Activated naive CD4-positive, alpha-beta T cell treated with anti-CD3 and anti-CD28 coated beads for 36 hours (primary cell): ENCODE measurements at regions not wholly inside any gene's neighbourhood (a gene's known extent, or its start where the extent isn't known, plus 50 kb on each side); places are given as distances from the start of the nearest gene placed in this dataset.

Experiments used
- CTCF ChIA-PET: fragments of 350-600 bp; sonication (Branson Sonifier 250); formaldehyde crosslinking; loops from one replicate; lab custom pipeline; 2021; ENCODE audit warnings: antibody characterized with exemption; lab: Charles Lee
- DNase-seq: peaks from one replicate; pipeline ENCODE4 v3.0.0-alpha.2; 2020
- H3K27ac Mint-ChIP-seq: one replicate; pipeline ENCODE4 v1.8.0; 2021; ENCODE audit warnings: mild to moderate bottlenecking, mixed read lengths
- H3K27me3 Mint-ChIP-seq: one replicate; pipeline ENCODE4 v1.8.0; 2021; ENCODE audit warnings: low read depth, mixed read lengths
- H3K36me3 Mint-ChIP-seq: one replicate; pipeline ENCODE4 v1.8.0; 2021; ENCODE audit warnings: low read depth, mixed read lengths
- H3K4me1 Mint-ChIP-seq: one replicate; pipeline ENCODE4 v1.8.0; 2021; ENCODE audit warnings: low read depth, mixed read lengths
- H3K4me3 Mint-ChIP-seq: one replicate; pipeline ENCODE4 v1.8.0; 2021; ENCODE audit warnings: mild to moderate bottlenecking, moderate library complexity, mixed read lengths
- H3K9me3 Mint-ChIP-seq: one replicate; pipeline ENCODE4 v1.8.0; 2021; ENCODE audit warnings: mixed read lengths
- intact Hi-C: fragments of 100-400 bp; cut with micrococcal nuclease; formaldehyde crosslinking; loops from one replicate; pipeline ENCODE4 v1.15.1; 2023

DNA sequence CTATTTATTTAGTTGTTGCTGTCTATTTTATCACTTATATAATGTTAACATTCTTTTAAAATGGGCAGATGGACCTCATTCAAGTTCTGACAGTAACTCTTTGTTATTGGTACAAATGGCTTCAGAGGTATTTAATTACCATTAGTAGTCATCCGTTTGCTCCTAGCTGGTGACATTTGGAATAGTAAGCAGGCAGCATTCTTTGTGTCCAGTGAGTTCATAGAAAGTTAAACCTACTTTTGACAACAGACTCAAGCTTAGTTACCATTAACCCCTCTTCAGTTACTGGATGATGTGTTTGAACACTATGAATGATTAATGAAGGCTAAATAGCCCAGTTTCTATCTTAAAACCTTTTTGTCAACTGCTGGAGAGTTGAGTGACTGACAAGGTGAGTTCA lies 500.7 kb upstream of the ATP11B start:
- DNase-seq: no peak
- Mint-ChIP-seq H3K27me3 (no peaks in the 10 kb centered on the region), H3K9me3 (peaks cover 2% of the 10 kb centered on the region), H3K4me3 (no peak overlapping the region), H3K36me3 (no peaks in the 10 kb centered on the region), H3K4me1 (no peaks in the 10 kb centered on the region), H3K27ac (no peak overlapping the region)
- CTCF ChIA-PET: no interaction called here
- intact Hi-C loops: no loop called here

DNA sequence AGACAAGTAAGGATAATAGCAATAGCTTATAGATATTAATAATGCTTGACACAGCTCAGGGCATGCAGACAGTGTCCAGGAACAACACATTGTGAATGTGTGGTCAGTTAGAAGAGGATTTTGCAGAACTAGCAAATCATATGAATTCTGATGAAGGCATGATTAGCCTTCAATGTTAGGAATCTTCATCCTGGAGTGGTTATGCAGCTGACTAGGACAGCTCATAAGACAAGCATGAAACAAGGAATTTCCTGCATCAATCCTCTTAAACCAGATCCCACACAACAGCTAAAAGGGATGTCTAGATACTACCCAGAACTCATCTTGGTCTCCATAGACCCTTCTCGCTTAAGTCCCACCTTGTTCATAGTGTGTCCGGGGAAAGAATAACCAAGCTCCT lies 499.0 kb upstream of the ATP11B start:
- H3K4me3 Mint-ChIP-seq: no peak overlapping the region
- no peaks in the 10 kb centered on the region for H3K36me3 Mint-ChIP-seq
- H3K27ac Mint-ChIP-seq: no peak overlapping the region
- CTCF ChIA-PET: no interaction called here
- DNase-seq: no peak
- peaks cover 2% of the 10 kb centered on the region for H3K9me3 Mint-ChIP-seq
- intact Hi-C loops: no loop called here
- no peaks in the 10 kb centered on the region for H3K4me1 Mint-ChIP-seq
- H3K27me3 Mint-ChIP-seq: no peaks in the 10 kb centered on the region

DNA sequence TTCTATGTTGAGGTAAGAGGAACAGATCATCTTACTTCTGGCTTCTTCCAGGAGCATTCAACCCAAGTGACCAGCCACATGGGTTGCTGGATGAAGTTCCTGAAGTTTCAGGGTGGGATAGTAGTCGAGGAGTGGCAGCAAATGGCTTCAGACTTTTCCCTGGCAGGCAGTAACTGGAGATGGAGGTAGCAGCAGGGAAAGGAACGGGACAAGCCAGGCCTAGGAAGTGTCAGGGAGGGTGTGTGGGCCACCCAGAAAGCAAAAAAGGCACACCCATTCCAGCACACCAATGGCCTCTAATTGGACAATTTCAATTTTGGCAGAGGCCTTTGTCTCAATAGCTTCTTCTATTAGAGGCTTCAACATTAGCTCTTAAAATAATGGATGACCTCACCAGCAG lies 498.6 kb upstream of the ATP11B start:
- Mint-ChIP-seq H3K36me3 (no peaks in the 10 kb centered on the region), H3K4me3 (no peak overlapping the region), H3K4me1 (no peaks in the 10 kb centered on the region), H3K27ac (no peak overlapping the region), H3K9me3 (peaks cover 2% of the 10 kb centered on the region), H3K27me3 (no peaks in the 10 kb centered on the region)
- CTCF ChIA-PET: interaction anchor here (0.6 kb wide), 1 partner anchor 768 kb away, joined by 3 read pairs; no protein-coding TSS in a partner anchor
- intact Hi-C loops: no loop called here
- DNase-seq: no peak

DNA sequence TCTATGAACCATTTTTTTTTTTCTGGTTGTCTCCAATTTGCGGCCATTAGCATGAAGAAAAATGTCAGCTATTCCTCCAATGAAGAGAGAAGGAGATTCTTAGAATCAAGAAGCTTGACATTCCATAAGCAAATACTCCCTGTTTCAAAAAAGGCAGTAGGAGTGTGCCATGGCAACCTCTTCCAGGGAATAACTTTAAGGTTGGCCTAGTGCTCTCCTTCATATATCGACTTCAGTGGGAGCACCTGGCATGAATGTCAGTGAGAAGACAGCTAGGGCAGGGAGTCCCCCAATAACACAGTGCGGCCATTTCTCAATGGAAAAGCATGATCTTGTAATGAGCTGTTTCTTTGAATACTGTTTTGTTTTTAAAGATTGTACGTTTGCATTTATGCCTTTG lies 493.0 kb upstream of the ATP11B start:
- no peaks in the 10 kb centered on the region for H3K36me3 Mint-ChIP-seq
- H3K27me3 Mint-ChIP-seq: no peaks in the 10 kb centered on the region
- no peak for DNase-seq
- H3K4me3 Mint-ChIP-seq: no peak overlapping the region
- no peaks in the 10 kb centered on the region for H3K4me1 Mint-ChIP-seq
- no peak overlapping the region for H3K27ac Mint-ChIP-seq
- intact Hi-C loops: no loop called here
- CTCF ChIA-PET: no interaction called here
- peaks cover 2% of the 10 kb centered on the region for H3K9me3 Mint-ChIP-seq

DNA sequence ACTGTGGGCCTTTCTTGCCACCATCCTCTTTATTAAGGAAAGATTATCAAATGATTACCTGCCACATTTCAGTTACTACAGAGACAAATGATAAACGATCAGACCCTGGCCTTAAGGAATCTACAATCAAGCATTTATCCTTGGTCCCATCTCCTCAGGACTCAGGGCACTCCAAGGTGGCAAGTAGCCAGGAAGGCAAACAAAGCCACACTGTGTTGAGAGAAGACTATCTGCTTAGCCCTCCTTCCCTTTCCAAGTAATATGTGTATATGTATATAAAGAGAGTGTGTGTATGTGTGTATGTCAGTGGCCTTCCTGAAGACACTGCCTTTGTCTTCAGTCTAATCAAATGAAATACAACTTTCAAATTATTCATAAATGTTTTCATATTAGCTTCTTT lies 490.1 kb upstream of the ATP11B start:
- no peaks in the 10 kb centered on the region for H3K9me3 Mint-ChIP-seq
- H3K27me3 Mint-ChIP-seq: no peaks in the 10 kb centered on the region
- no peak overlapping the region for H3K4me3 Mint-ChIP-seq
- DNase-seq: no peak
- H3K36me3 Mint-ChIP-seq: no peaks in the 10 kb centered on the region
- intact Hi-C loops: no loop called here
- no peak overlapping the region for H3K27ac Mint-ChIP-seq
- no peaks in the 10 kb centered on the region for H3K4me1 Mint-ChIP-seq
- CTCF ChIA-PET: no interaction called here

DNA sequence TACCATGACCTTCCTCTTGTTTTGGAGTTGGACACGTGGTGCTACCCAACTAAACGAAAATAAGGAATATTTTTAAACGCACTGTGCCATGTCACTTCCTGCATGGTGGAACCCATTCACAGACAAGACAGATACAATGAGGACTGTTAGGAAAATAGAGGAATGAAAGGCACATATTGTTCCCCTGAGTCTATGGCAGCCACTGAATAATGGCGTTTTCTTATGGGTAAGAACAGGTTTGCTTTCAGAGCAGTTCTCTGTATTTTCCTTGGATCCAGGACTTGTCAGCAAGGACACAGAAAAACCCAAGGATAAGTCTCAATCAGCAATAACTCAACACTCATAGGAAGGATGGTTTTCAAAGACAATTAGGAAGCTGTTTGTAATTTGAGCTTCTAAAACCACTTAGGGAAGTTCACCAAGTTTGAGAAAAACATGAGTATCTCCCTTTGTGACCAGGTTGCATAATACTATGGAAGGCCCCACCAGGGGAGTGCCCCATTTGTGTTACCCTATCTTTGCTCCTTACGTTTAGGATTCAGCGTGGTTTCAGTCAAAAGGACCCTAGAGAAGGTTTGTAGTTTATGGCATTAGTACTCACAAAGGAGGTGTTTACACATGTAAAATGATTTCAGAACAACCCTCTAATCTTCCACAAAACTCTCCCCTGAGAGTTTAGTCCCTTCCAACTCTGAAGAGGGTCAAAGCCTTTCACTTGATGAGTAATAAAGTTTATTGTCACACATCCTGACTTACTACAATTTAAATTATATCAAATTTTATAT lies 487.2 kb upstream of the ATP11B start:
- no peak for DNase-seq
- no peaks in the 10 kb centered on the region for H3K36me3 Mint-ChIP-seq
- no peak overlapping the region for H3K27ac Mint-ChIP-seq
- no peak overlapping the region for H3K4me3 Mint-ChIP-seq
- intact Hi-C loops: no loop called here
- H3K4me1 Mint-ChIP-seq: no peaks in the 10 kb centered on the region
- no peaks in the 10 kb centered on the region for H3K27me3 Mint-ChIP-seq
- peaks cover 3% of the 10 kb centered on the region for H3K9me3 Mint-ChIP-seq
- CTCF ChIA-PET: no interaction called here

DNA sequence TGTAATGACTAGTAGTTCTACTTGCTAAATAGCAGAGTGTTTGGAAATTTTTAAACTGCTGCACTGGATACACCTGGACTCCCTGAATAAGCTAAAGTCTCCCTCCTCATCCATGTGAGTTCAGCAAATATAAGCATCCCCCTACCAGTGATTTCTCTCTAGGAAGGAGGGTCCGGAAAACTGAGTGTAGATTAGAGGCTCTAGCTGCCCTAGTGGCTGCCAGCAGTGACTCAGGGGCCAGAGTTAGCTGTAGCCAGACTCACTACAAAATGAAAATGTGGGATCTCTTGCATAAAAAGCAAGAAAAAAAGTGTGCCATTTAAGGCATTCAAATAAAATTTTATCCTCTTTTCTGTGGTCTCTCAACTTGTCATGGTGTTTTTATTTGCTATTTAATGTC lies 485.0 kb upstream of the ATP11B start:
- Mint-ChIP-seq H3K27ac (no peak overlapping the region), H3K9me3 (peaks cover 7% of the 10 kb centered on the region), H3K4me3 (no peak overlapping the region), H3K4me1 (no peaks in the 10 kb centered on the region), H3K27me3 (no peaks in the 10 kb centered on the region), H3K36me3 (no peaks in the 10 kb centered on the region)
- no peak for DNase-seq
- CTCF ChIA-PET: no interaction called here
- intact Hi-C loops: no loop called here

DNA sequence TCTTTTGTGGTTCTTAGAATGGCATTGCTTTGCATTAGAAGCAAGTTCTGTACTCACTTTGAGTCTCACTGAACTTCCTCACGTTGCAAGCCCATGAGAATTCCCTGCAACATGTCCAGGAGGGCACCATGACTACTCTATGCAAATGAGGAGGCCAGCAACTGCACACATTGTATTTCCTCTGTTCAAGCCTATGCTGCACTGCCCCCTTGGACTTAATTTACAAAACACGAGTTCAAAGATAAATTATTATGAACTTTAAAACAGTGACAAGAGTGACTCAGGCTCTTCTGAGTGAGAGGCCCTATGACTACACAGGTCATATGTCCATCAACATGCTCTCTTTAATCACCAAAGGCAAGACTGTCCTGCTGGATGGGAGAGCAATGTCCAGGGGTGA lies 484.2 kb upstream of the ATP11B start:
- Mint-ChIP-seq H3K27me3 (no peaks in the 10 kb centered on the region), H3K4me3 (no peak overlapping the region), H3K4me1 (no peaks in the 10 kb centered on the region), H3K9me3 (peaks cover 7% of the 10 kb centered on the region), H3K27ac (no peak overlapping the region), H3K36me3 (no peaks in the 10 kb centered on the region)
- intact Hi-C loops: no loop called here
- no peak for DNase-seq
- CTCF ChIA-PET: no interaction called here

DNA sequence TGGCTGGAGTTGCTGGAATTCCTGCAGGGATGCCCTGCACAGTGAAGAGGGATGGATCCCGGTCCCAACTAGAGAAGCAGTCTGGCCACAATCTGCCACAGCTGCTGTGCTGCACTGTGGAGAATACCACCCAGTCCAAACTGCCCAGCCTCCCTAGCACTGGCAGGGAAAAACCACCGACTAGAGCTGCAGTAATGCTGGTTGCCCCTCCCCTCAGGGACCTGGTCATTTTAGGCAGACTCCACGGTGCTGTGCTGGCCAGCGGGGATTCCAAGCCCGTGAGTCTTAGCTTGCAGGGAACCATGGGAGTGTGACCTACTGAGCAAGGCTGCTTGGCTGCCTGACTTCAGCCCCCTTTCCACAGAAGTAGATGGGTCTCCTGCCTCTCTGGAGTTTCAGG lies 478.0 kb upstream of the ATP11B start:
- Mint-ChIP-seq H3K4me1 (no peaks in the 10 kb centered on the region), H3K9me3 (peaks cover 16% of the 10 kb centered on the region), H3K4me3 (no peak overlapping the region), H3K27me3 (no peaks in the 10 kb centered on the region), H3K27ac (no peak overlapping the region), H3K36me3 (no peaks in the 10 kb centered on the region)
- DNase-seq: no peak
- CTCF ChIA-PET: no interaction called here
- intact Hi-C loops: no loop called here

DNA sequence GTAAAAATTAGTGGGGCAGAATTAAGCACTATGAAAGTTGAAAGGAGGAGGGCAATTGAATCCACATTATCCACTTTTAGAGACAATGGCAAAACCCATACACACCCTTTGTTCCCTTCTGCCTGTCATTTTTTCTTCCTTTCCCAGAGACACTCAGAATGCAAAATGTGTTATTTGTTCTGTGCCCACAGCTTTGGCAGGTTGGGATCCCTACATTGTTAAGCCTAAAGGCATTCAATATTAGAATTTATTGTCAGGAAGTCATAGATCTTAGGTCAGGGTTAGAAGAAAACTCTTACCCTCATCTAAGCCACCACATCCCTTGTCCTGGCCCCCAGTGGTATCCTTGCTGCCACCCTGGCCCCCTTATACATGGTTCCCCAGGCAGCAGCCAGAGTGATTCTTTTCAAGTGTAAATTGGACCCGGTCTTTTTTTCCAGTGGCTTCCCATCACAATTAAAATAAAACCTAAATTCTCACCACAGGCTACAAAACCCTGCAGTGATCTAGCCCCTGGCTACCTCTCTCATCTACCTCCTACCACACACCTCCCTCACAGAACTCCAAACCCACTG lies 470.1 kb upstream of the ATP11B start:
- Mint-ChIP-seq H3K9me3 (peaks cover 9% of the 10 kb centered on the region), H3K4me3 (no peak overlapping the region)

DNA sequence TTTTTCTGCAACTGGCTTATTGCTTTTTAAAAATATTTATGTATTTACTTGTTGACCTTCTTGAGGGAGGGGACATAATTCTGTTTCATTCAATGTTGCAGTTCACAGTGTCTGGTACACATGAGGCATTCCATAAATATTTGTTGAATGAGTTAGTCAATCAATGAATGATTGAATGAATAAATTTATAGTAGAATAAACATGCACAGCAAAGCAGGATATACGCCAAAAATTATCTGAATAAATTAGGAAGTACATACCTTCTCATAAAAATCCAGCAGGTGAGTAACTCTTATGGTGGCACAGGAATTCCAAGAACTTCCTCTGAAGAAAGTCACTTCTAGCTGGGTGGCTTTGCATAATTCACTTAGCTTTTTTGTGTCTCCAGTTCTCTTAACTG lies 469.4 kb upstream of the ATP11B start:
- no peak overlapping the region for H3K27ac Mint-ChIP-seq
- intact Hi-C loops: no loop called here

More for the DNA sequence above, 470.1 kb upstream of the ATP11B start:
- H3K27me3 Mint-ChIP-seq: no peaks in the 10 kb centered on the region
- CTCF ChIA-PET: no interaction called here
- DNase-seq: no peak
- intact Hi-C loops: no loop called here
- H3K36me3 Mint-ChIP-seq: no peaks in the 10 kb centered on the region
- no peak overlapping the region for H3K27ac Mint-ChIP-seq
- H3K4me1 Mint-ChIP-seq: no peaks in the 10 kb centered on the region

DNA sequence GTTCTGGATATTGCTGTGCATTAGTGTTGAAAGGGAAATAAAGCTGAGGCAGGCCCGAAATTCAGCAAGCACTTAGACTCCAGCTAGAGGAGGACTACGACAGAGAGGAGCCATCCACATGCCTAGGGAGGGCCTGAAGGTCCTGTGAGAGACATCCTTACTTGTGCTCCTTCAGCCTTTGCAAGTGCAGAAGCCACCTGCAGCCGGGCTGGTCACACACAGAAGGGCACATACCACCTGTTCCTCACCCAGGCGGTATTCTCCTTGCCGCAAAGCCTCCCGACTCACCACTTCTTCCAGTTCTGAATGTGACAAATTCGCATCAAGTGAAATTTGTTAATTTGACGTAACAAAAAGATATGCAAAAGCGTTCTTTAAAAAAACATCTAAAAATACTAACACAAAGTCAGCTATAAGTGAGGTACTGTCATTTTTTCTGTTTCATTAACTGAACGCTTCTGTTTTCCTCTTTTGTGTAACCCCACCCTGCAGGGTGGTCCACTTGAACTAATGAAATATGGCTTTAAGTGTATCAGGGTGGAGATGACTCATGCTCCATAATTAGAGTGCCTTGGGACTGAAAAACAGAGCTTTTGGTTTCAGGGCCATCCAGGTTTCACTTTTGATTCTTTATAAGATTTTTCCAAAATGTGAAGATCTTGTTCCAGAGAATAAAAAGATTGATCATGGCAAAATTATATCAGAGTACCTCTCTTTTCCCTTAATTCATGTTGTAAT lies 467.9 kb upstream of the ATP11B start:
- CTCF ChIA-PET: no interaction called here
- intact Hi-C loops: no loop called here
- Mint-ChIP-seq H3K9me3 (no peaks in the 10 kb centered on the region), H3K27me3 (no peaks in the 10 kb centered on the region), H3K27ac (no peak overlapping the region), H3K36me3 (no peaks in the 10 kb centered on the region), H3K4me1 (no peaks in the 10 kb centered on the region), H3K4me3 (no peak overlapping the region)
- DNase-seq: no peak

More for the DNA sequence above, 469.4 kb upstream of the ATP11B start:
- CTCF ChIA-PET: no interaction called here
- peaks cover 9% of the 10 kb centered on the region for H3K9me3 Mint-ChIP-seq
- no peaks in the 10 kb centered on the region for H3K36me3 Mint-ChIP-seq
- no peak overlapping the region for H3K4me3 Mint-ChIP-seq
- H3K27me3 Mint-ChIP-seq: no peaks in the 10 kb centered on the region
- no peaks in the 10 kb centered on the region for H3K4me1 Mint-ChIP-seq
- DNase-seq: no peak
